ENCODE measurements at regions not wholly inside any gene's neighbourhood (a gene's known extent, or its start where the extent isn't known, plus 50 kb on each side); places are given as distances from the start of the nearest gene placed in this dataset.
"Not testable (repeated sequence)": the region's sequence is repeated elsewhere in the genome, so short reads cannot be mapped to it uniquely, and the experiment has no call there.

- TF ChIP-seq SNAPC5 (CRISPR knock-in tag; IDR thresholded peaks at IDR 0.05; ENCODE audit: borderline replicate concordance): no peak
- TF ChIP-seq SRF (IDR thresholded peaks at IDR 0.05; ENCODE audit: low read depth, low read length): no peak
- TF ChIP-seq PHF21A (CRISPR knock-in tag; IDR thresholded peaks at IDR 0.05): no peak
- 0 out of 2 replicates have a peak, but pooled peaks have one; percentile 29 for TF ChIP-seq PCBP1 (IDR thresholded peaks at IDR 0.05; ENCODE audit: borderline replicate concordance, low read depth, low read length)
- no peak for TF ChIP-seq ZNF556 (CRISPR knock-in tag; IDR thresholded peaks at IDR 0.05; ENCODE audit: borderline replicate concordance)
- no peak for TF ChIP-seq ZNF331 (CRISPR knock-in tag; IDR thresholded peaks at IDR 0.05)
- no peak for TF ChIP-seq ZNF713 (CRISPR knock-in tag; IDR thresholded peaks at IDR 0.05)
Measured at GRCh38 chr3:178140531-178141304, 395.5 kb upstream of the KCNMB2 start (continued).

GRCh38 chr3:178141305-178141684, 394.9 kb upstream of the KCNMB2 start:
- peak; percentile 54 for TF ChIP-seq HNRNPK (IDR thresholded peaks at IDR 0.05; ENCODE audit: low read depth, low read length, poor library complexity, severe bottlenecking)
- CTCF ChIA-PET (ENCODE audit: low intra/inter-chr PET ratio, low total read pairs); H3K27me3 ChIP-seq (ENCODE audit: control insufficient read depth in 1 of 2, insufficient read depth in 2 of 2, low read length in 2 of 2); H3K4me3 ChIP-seq (replicated peaks in 1 of 3; ENCODE audit: insufficient read depth in 1 of 3, low read depth in 2 of 3, low read length in 3 of 3); H2AFZ ChIP-seq (ENCODE audit: low read length); H3K79me2 ChIP-seq (ENCODE audit: insufficient read depth, low read length); DNase-seq (ENCODE audit: low spot score); ATAC-seq; FAIRE-seq; H3K9ac ChIP-seq (ENCODE audit: insufficient read depth, low read depth, low read length); H3K27ac ChIP-seq (ENCODE audit: extremely low read length, insufficient read depth, low read length); H3K36me3 ChIP-seq (replicated peaks in 1 of 2; ENCODE audit: control insufficient read depth in 1 of 2, insufficient read depth in 2 of 2, low read length in 2 of 2); H3K9me3 ChIP-seq (ENCODE audit: low read length); in situ Hi-C loops (cut with HindIII; ENCODE audit: extremely low pct_ligation_motif_present, low pct_unique_long_range_greater_than_20kb); H4K20me1 ChIP-seq (ENCODE audit: insufficient read depth, low read length); H3K4me1 ChIP-seq (ENCODE audit: insufficient read depth, low read length); intact Hi-C loops (cut with micrococcal nuclease; ENCODE audit: unreplicated experiment); BruUV-seq (replicated peaks); H3K4me2 ChIP-seq (ENCODE audit: low read depth, low read length); POLR2A ChIA-PET: not testable (repeated sequence)
- WGBS (ENCODE audit: low lambda C conversion rate): 20% methylated on average over 1 of the region's 1 CpG
